ENCODE measurements at regions not wholly inside any gene's neighbourhood (a gene's known extent, or its start where the extent isn't known, plus 50 kb on each side); places are given as distances from the start of the nearest gene placed in this dataset.

DNA sequence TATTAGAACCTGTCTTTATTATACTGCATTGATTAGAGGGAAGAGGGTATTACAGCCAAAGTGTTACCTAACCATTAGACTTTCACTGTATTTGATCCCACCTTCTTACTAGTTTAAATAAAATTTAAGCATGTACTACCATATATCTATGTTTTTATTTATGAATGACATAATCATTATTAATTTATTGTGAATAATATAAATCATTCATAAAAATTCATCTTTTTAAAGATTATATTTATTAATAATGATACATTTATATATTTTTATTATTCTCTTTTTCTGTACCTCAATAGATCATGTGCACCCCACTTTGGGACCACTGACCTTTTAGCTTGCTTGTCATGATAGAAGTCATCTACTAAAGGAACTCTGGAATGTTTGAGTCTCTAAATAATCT, 223.5 kb upstream of the MARCKS start:
- no peak for TF ChIP-seq POLR2A (IDR thresholded peaks at IDR 0.05; ENCODE audit: low read length)
- TF ChIP-seq GATA1 (IDR thresholded peaks at IDR 0.05; ENCODE audit: low read depth, low read length), result no peak
